Dermis microvascular lymphatic vessel endothelial cell (primary cell): ENCODE measurements at regions not wholly inside any gene's neighbourhood (a gene's known extent, or its start where the extent isn't known, plus 50 kb on each side); places are given as distances from the start of the nearest gene placed in this dataset.

ENCODE experiments used
- DNase-seq, 2 donors: peaks; one replicate each; pipeline versions ENCODE4 v3.0.0 to v3.0.0-alpha.2; 2010; ENCODE audit warnings: low read depth in 2 of 2

- DNase-seq, result no peak
These were observed 218.1 kb downstream of the ERMARD start for GRCh38 chr6:169969372-169970099.

GRCh38 chr6:169968541-169969270, 217.3 kb downstream of the ERMARD start:
- DNase-seq, result no peak

- DNase-seq, result no peak
These were observed 216.3 kb downstream of the ERMARD start for GRCh38 chr6:169967687-169968086.

- DNase-seq, result no peak
These were observed 215.1 kb downstream of the ERMARD start for GRCh38 chr6:169966312-169967181.

- DNase-seq, result no peak
These were observed 214.4 kb downstream of the ERMARD start for GRCh38 chr6:169965657-169966311.

GRCh38 chr6:169965239-169965638, 213.8 kb downstream of the ERMARD start:
- no peak for DNase-seq

GRCh38 chr6:169964486-169965180, 213.2 kb downstream of the ERMARD start:
- no peak for DNase-seq

GRCh38 chr6:169963581-169964297, 212.3 kb downstream of the ERMARD start:
- DNase-seq, result no peak

GRCh38 chr6:169962604-169963469, 211.4 kb downstream of the ERMARD start:
- no peak for DNase-seq

- DNase-seq, result no peak
These were observed 210.5 kb downstream of the ERMARD start for GRCh38 chr6:169961772-169962561.

GRCh38 chr6:169960886-169961611, 209.6 kb downstream of the ERMARD start:
- DNase-seq, result no peak

- no peak for DNase-seq
These were observed 209.1 kb downstream of the ERMARD start for GRCh38 chr6:169960521-169960885.

GRCh38 chr6:169960003-169960344, 208.6 kb downstream of the ERMARD start:
- no peak for DNase-seq

GRCh38 chr6:169959136-169960002, 207.9 kb downstream of the ERMARD start:
- peak in 1 of 2 donors; percentile 26 for DNase-seq

- DNase-seq, result no peak
These were observed 207.1 kb downstream of the ERMARD start for GRCh38 chr6:169958510-169958909.

GRCh38 chr6:169957351-169957963, 206.0 kb downstream of the ERMARD start:
- DNase-seq, result no peak

- no peak for DNase-seq
These were observed 205.2 kb downstream of the ERMARD start for GRCh38 chr6:169956580-169956979.
